ENCODE measurements at regions not wholly inside any gene's neighbourhood (a gene's known extent, or its start where the extent isn't known, plus 50 kb on each side); places are given as distances from the start of the nearest gene placed in this dataset.

DNA sequence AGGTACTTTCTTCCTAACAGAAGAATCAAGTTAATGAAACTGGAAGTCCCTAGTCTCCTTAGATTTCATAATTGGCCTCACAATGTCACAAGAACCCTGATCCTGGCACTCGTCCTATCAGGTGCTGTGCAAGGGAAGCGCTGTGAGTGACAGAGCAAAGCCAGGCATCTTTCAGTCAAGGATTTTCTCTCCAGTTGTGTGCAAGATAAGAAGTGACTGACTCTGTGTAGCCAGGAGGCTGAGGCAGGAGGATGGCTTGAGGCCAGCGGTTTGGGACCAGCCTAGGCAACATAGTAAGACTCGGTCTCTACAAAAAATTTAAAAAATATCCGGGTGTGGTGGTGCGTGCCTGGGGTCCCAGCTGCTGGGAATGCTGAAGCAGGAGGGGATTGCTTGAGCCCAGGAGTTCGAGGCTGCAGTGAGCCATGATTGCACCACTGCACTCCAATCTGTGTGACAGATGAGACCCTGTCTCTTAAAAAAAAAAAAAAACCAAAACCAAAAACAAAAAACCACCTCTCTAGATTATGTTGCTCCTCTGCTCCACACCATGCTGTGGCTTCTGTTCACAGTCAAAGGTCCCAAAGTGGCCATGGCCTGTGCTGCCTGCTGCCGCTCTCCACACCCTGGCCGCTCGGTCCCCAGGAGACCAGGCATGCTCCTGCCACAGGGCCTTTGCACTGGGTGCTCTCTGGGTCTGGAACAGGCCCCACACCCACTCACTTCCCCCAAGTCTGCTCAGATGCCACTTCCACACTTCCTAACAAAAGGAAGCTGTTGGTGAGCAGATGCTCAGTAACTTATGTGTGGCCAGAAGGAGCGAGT is 54.2 kb upstream of the CLDN5 start:
- POLR2A ChIA-PET: no interaction called here
- Histone ChIP-seq H3K9me2 (ENCODE audit: insufficient read depth, low read length) (no peaks in the 10 kb centered on the region), H3K79me2 (ENCODE audit: insufficient read depth, low read depth, low read length) (no peaks in the 10 kb centered on the region), H3K4me2 (ENCODE audit: low read length) (no peak overlapping the region), H3K4me3 (ENCODE audit: low read depth, low read length, poor library complexity, severe bottlenecking) (no peak overlapping the region), H3K36me3 (ENCODE audit: insufficient read depth, low read length) (no peaks in the 10 kb centered on the region), H2AFZ (ENCODE audit: low read length) (no peak overlapping the region), H3K9me3 (ENCODE audit: low read length) (no peaks in the 10 kb centered on the region), H4K20me1 (ENCODE audit: insufficient read depth, low read length) (no peaks in the 10 kb centered on the region), H3K27ac (ENCODE audit: low read depth, low read length, poor library complexity, severe bottlenecking) (no peak overlapping the region), H3K4me1 (ENCODE audit: insufficient read depth, low read length, poor library complexity, severe bottlenecking) (peaks cover 14% of the 10 kb centered on the region)
- BruUV-seq (replicated peaks): no TSS peak
- TF ChIP-seq CTCF (conservative IDR thresholded peaks at IDR 0.05; ENCODE audit: low read length) (no peak), EZH2phosphoT487 (IDR thresholded peaks at IDR 0.05; ENCODE audit: borderline replicate concordance, low read depth, low read length) (no peak)
- no peak for DNase-seq (ENCODE audit: low spot score)
- CTCF ChIA-PET (ENCODE audit: unreplicated experiment): no interaction called here
- intact Hi-C loops (cut with micrococcal nuclease; ENCODE audit: unreplicated experiment): loop anchor here (2.0 kb wide), 1 partner anchor 40 kb away; no protein-coding TSS in a partner anchor

GRCh38 chr22:19579115-19579811 is 55.1 kb upstream of the CLDN5 start:
- DNase-seq (ENCODE audit: low spot score): peak; percentile 14
- Histone ChIP-seq H3K36me3 (ENCODE audit: insufficient read depth, low read length) (no peaks in the 10 kb centered on the region), H3K4me2 (ENCODE audit: low read length) (peak overlapping the region; percentile 44), H3K4me3 (ENCODE audit: low read depth, low read length, poor library complexity, severe bottlenecking) (no peak overlapping the region), H3K9me3 (ENCODE audit: low read length) (no peaks in the 10 kb centered on the region), H3K79me2 (ENCODE audit: insufficient read depth, low read depth, low read length) (no peaks in the 10 kb centered on the region), H3K4me1 (ENCODE audit: insufficient read depth, low read length, poor library complexity, severe bottlenecking) (peaks cover 14% of the 10 kb centered on the region), H3K27ac (ENCODE audit: low read depth, low read length, poor library complexity, severe bottlenecking) (no peak overlapping the region), H4K20me1 (ENCODE audit: insufficient read depth, low read length) (no peaks in the 10 kb centered on the region), H3K9me2 (ENCODE audit: insufficient read depth, low read length) (no peaks in the 10 kb centered on the region), H2AFZ (ENCODE audit: low read length) (peak overlapping the region; percentile 51)
- no peak for TF ChIP-seq EZH2phosphoT487 (IDR thresholded peaks at IDR 0.05; ENCODE audit: borderline replicate concordance, low read depth, low read length)
- CTCF ChIA-PET (ENCODE audit: unreplicated experiment): no interaction called here
- intact Hi-C loops (cut with micrococcal nuclease; ENCODE audit: unreplicated experiment): loop anchor here (2.0 kb wide), 1 partner anchor 40 kb away; no protein-coding TSS in a partner anchor
- POLR2A ChIA-PET: no interaction called here
- no TSS peak for BruUV-seq (replicated peaks)

DNA sequence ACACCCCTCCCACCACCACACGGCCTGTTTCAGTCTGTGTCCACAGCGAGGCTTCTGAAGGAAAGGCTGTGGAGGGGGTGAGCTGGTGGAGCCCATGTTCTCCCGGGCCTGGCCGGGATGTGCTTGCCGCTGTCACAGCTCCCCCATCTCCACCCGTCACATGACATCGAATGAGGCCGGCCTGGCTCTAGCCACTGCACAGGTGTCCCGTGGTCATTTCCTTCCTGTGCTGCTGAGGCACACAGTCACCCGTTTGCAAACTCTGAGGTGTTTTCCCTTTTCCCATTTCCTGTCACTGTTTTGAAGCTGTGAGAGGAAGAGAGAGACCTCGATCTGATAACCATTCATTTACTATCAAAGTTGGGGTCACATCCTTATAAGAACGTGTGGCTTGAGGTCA is 55.7 kb upstream of the CLDN5 start:
- no peak overlapping the region for H3K4me3 ChIP-seq (ENCODE audit: low read depth, low read length, poor library complexity, severe bottlenecking)
- no peaks in the 10 kb centered on the region for H3K36me3 ChIP-seq (ENCODE audit: insufficient read depth, low read length)
- CTCF ChIA-PET (ENCODE audit: unreplicated experiment): no interaction called here
- H3K9me2 ChIP-seq (ENCODE audit: insufficient read depth, low read length): no peaks in the 10 kb centered on the region
- no peaks in the 10 kb centered on the region for H3K9me3 ChIP-seq (ENCODE audit: low read length)
- H3K4me1 ChIP-seq (ENCODE audit: insufficient read depth, low read length, poor library complexity, severe bottlenecking): peaks cover 14% of the 10 kb centered on the region
- peak; percentile 57 for DNase-seq (ENCODE audit: low spot score)
- intact Hi-C loops (cut with micrococcal nuclease; ENCODE audit: unreplicated experiment): loop anchor here (1.0 to 2.0 kb wide), 2 partner anchors 39 to 42 kb away; no protein-coding TSS in a partner anchor
- H3K79me2 ChIP-seq (ENCODE audit: insufficient read depth, low read depth, low read length): no peaks in the 10 kb centered on the region
- no TSS peak for BruUV-seq (replicated peaks)
- TF ChIP-seq EZH2phosphoT487 (IDR thresholded peaks at IDR 0.05; ENCODE audit: borderline replicate concordance, low read depth, low read length): no peak
- no peak for TF ChIP-seq CTCF (conservative IDR thresholded peaks at IDR 0.05; ENCODE audit: low read length)
- H4K20me1 ChIP-seq (ENCODE audit: insufficient read depth, low read length): no peaks in the 10 kb centered on the region
- H3K4me2 ChIP-seq (ENCODE audit: low read length): peak overlapping the region; percentile 44
- POLR2A ChIA-PET: no interaction called here
- peak overlapping the region; percentile 51 for H2AFZ ChIP-seq (ENCODE audit: low read length)
- H3K27ac ChIP-seq (ENCODE audit: low read depth, low read length, poor library complexity, severe bottlenecking): no peak overlapping the region

Data from OCI-LY7 (cell line).